GM19455 (cell line): ENCODE measurements at regions not wholly inside any gene's neighbourhood (a gene's known extent, or its start where the extent isn't known, plus 50 kb on each side); places are given as distances from the start of the nearest gene placed in this dataset.
"Not testable (repeated sequence)": the region's sequence is repeated elsewhere in the genome, so short reads cannot be mapped to it uniquely, and the experiment has no call there.

Source experiments
- ATAC-seq: cut with Tn5 transposase; IDR thresholded peaks from one replicate; pipeline ENCODE4 v1.9.1; 2021; ENCODE audit not compliant: unreplicated experiment

DNA sequence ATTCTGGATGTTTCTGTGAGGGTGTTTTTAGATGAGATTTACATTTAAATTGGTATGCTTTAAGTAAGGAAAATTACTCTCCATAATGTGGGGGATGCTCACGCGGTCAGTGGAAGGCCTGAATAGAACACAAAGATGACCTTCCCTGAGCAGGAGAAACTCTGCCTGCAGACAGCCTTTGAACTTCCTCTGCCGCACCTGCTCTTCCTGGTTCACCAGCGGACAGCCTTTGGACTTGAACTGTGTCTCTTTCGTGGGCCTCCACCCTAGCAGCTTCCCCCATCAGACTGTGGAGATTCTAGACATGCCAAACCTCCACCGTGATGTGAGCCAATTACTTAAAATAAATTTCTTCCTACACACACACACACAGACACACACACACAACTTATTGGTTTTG lies 210.7 kb downstream of the EFCAB11 start:
- ATAC-seq: no peak

- no peak for ATAC-seq
Observed at GRCh38 chr14:89740241-89740640, 214.3 kb downstream of the EFCAB11 start.

DNA sequence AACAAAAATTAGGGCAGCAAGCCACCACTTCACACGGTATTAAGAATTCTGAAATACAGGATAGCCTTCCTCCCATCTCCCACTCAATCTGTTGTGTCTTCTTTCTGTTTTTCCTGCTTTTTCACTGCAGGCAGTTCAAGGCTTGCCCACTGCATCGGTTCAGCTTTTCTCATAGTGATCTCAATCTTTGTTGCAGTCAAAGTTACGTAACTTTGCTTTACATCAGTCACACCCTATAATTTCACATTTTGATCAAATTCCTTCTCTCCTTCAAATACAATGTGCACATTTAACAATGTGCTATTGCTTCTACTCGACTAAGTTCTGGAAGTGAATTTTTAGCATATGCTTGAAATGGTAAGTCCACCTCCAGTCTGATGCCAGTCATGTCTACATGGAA lies 217.6 kb downstream of the EFCAB11 start:
- no peak for ATAC-seq

- ATAC-seq: no peak
Observed at GRCh38 chr14:89731396-89731933, 223.1 kb downstream of the EFCAB11 start.

GRCh38 chr14:89730687-89731086 lies 223.8 kb downstream of the EFCAB11 start:
- ATAC-seq: no peak

- ATAC-seq: no peak
Observed at GRCh38 chr14:89728964-89729363, 225.6 kb downstream of the EFCAB11 start.

- not testable (repeated sequence) for ATAC-seq
Observed at GRCh38 chr14:89726226-89726625, 228.3 kb downstream of the EFCAB11 start.

GRCh38 chr14:89724628-89724960 lies 229.9 kb downstream of the EFCAB11 start:
- ATAC-seq: no peak

GRCh38 chr14:89723930-89724627 lies 230.5 kb downstream of the EFCAB11 start:
- no peak for ATAC-seq

- no peak for ATAC-seq
Observed at GRCh38 chr14:89721956-89722355, 232.6 kb downstream of the EFCAB11 start.

GRCh38 chr14:89720741-89721729 lies 233.5 kb downstream of the EFCAB11 start:
- peak; percentile 76 for ATAC-seq

DNA sequence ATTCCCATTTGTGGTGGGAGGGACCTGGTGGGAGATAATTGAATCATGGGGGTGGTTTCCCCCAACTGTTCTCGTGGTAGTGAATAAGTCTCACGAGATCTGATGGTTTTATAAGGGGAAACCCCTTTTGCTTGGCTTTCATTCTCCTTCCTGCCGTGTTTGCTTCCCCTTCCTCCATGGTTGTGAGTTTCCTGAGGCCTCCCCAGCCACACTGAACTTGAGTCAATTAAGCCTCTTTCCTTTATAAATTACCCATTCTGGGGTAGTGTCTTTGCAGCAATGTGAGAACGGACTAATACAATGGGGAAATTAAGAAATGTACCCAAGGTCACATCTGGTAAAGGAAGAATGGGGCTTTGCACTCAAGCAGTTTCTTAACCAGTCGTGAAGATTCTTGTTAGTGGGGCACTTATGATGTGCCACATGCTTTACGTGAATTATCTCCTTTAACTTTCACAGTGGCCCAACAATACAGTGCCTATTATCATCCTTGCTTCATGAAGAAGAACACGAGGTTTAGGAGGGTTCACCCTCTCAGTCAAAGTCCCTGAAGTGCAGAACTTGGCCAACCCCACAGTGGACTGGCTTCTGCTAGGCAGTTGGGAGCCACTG lies 234.3 kb downstream of the EFCAB11 start:
- peak; percentile 14 for ATAC-seq

GRCh38 chr14:89719366-89720075 lies 235.0 kb downstream of the EFCAB11 start:
- no peak for ATAC-seq

- no peak for ATAC-seq
Observed at GRCh38 chr14:89708982-89709625, 245.4 kb downstream of the EFCAB11 start.

DNA sequence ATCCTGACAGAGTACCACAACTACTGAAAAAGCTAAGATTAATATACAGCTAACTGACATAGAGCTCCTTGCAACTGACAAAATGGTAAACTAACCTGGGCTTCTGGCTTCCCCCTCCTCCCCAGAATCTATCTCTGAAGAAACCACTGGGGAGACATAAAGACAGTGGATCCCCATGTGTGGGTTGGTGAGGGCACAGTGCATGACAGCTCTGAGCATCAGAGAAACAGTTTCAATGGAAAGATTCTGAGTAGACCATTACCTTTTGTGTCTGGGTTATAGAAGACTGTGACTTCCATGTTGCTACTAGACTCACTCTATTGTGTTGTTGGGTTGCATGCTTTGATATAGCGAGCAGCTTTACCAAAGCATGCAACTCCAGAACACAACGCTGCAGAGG lies 247.4 kb downstream of the EFCAB11 start:
- no peak for ATAC-seq

DNA sequence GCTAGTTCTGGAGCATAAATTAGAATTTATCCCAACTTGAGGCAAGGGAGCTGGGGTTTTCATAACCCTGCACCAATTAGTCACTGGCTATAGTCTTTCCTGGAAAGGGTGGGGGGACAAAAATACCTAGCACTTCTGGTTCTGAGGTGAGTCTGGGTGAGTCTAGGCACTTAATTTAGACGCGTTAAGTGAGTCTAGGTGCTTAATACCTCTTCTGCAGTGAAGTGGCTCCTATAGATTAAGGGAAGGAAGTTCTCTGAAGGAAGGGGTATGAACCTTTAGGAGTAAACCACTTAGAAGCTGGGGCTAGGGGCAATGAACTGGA lies 251.7 kb downstream of the EFCAB11 start:
- ATAC-seq: no peak

GRCh38 chr14:89702073-89702875 lies 252.3 kb downstream of the EFCAB11 start:
- no peak for ATAC-seq

DNA sequence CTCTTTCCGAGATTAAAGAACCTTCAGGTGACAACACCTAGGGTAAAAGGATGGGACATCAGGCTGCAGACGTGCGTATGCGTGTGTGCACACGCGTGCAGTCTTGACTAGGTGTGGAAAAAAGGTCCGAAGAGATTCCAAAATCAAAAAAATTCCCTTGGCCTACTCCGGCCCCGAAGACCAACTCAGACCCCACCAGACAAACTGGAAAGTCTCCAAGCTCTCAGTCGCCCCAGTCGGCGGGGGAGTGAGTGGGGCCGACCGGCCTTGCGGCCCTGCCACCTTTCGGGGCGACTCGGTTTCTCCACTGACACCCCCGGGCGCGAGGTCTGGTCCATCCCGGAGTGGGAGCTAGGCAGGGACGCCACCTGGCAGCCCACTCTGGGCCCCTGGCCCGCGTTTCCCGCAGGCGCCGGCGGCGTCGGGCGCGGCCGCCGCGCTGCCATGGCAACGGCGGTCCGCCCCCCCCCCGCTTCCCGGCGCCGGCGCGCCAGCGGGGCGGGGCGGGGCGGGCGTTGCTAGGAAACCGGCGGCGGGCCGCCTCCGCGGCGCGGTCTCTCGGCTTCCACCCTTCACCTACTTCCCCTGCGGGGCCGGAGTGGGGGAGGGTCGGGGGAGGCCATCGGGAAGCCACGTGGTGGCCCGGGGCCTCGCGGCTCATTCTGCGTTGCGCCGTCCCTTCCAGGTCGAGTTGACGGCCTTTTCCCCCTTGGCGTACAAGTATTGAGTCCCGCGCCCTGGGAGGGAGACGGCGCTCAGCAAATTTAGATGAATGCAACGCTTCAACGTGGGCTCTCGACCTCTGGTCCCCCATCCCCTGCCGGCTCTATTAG lies 253.1 kb downstream of the EFCAB11 start:
- ATAC-seq: peak; percentile 87

GRCh38 chr14:89700801-89701200 lies 253.7 kb downstream of the EFCAB11 start:
- ATAC-seq: no peak
